ENCODE measurements at regions not wholly inside any gene's neighbourhood (a gene's known extent, or its start where the extent isn't known, plus 50 kb on each side); places are given as distances from the start of the nearest gene placed in this dataset.
"Not testable (repeated sequence)": the region's sequence is repeated elsewhere in the genome, so short reads cannot be mapped to it uniquely, and the experiment has no call there.

GRCh38 chr22:34410111-34410510 lies 489.8 kb upstream of the LARGE1 start:
- DNase-seq (ENCODE audit: low spot score): no peak

GRCh38 chr22:34414467-34415440 lies 494.5 kb upstream of the LARGE1 start:
- DNase-seq (ENCODE audit: low spot score): peak; percentile 52
- TF ChIP-seq CTCF (IDR thresholded peaks at IDR 0.05; ENCODE audit: extremely low read depth, missing control alignments): peak; percentile 21

More at GRCh38 chr22:34410111-34410510, 489.8 kb upstream of the LARGE1 start:
- no peak for TF ChIP-seq CTCF (IDR thresholded peaks at IDR 0.05; ENCODE audit: extremely low read depth, missing control alignments)

- no peak for TF ChIP-seq CTCF (IDR thresholded peaks at IDR 0.05; ENCODE audit: extremely low read depth, missing control alignments)
- DNase-seq (ENCODE audit: low spot score): no peak
Observed at GRCh38 chr22:34416022-34416860, 496.0 kb upstream of the LARGE1 start.

DNA sequence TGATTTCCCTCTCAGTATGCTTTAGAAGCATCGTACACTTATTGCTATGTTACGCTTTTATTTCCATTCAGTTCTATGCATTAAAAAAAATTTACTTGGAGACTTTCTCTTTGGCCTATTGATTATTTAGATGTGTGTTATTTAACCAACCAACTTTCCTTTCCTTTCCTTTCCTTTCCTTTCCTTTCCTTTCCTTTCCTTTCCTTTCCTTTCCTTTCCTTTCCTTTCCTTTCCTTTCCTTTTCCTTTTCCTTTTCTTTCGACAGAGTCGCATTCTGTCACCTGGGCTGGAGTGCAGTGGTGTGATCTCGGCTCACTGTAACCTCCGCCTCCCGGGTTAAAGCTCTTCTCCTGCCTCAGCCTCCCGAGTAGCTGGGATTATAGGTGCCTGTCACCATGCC lies 502.7 kb upstream of the LARGE1 start:
- DNase-seq (ENCODE audit: low spot score): not testable (repeated sequence)

GRCh38 chr22:34427436-34427835 lies 507.2 kb upstream of the LARGE1 start:
- DNase-seq (ENCODE audit: low spot score): no peak
- no peak for TF ChIP-seq CTCF (IDR thresholded peaks at IDR 0.05; ENCODE audit: extremely low read depth, missing control alignments)

- DNase-seq (ENCODE audit: low spot score): no peak
Observed at GRCh38 chr22:34427841-34428240, 507.6 kb upstream of the LARGE1 start.

DNA sequence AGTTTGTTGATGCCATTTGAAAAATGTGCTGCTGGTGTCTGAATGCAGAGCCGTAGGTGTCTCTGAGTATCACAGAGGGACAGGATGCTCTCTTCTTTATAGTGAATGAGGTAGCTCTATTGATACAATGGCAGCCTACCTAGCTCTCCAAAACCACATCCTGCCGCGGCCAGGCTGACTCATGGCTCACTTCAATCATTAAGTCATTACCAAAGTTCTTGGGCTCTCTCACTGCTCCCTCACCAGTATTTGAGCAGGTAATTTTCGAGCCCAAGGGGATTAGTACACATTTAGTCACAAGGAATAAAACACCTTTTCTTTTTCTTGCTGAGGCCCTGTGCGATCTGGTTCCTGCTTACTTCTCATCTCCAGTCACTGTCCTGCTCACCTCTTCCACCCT lies 509.0 kb upstream of the LARGE1 start:
- no peak for TF ChIP-seq CTCF (IDR thresholded peaks at IDR 0.05; ENCODE audit: extremely low read depth, missing control alignments)
- no peak for DNase-seq (ENCODE audit: low spot score)

More at GRCh38 chr22:34427841-34428240, 507.6 kb upstream of the LARGE1 start:
- no peak for TF ChIP-seq CTCF (IDR thresholded peaks at IDR 0.05; ENCODE audit: extremely low read depth, missing control alignments)

Measured in GM20000 (cell line).